SK-N-SH (cell line): ENCODE measurements at regions not wholly inside any gene's neighbourhood (a gene's known extent, or its start where the extent isn't known, plus 50 kb on each side); places are given as distances from the start of the nearest gene placed in this dataset.
A peak's percentile ranks its signal among the peaks of the same experiment; 100 is the strongest.

ENCODE experiments used
- CTCF ChIA-PET: fragments of 300-600, 350-600 bp; formaldehyde crosslinking; extraction: SDS; loops from one replicate; lab custom pipeline; 2021; lab: Yijun Ruan, JAX
- POLR2A ChIA-PET: fragments of 350-600 bp; sonication (Branson Sonifier 250); formaldehyde crosslinking; extraction: SDS; loops from one replicate; lab custom pipeline; 2020; ENCODE audit warnings: antibody characterized with exemption, inconsistent platforms; lab: Yijun Ruan, JAX
- DNase-seq: peaks from one replicate; pipeline ENCODE4 v3.0.0; 2012
- H2AFZ ChIP-seq: fragments of 200-600 bp; sonication (generic); 2 replicates; pipeline ENCODE4 v1.8.1; 2016; ENCODE audit warnings: antibody characterized with exemption, mild to moderate bottlenecking, low read depth
- H3F3A ChIP-seq: fragments of 200-600 bp; sonication (generic); replicated peaks from 2 replicates; pipeline ENCODE3; 2016; ENCODE audit warnings: antibody characterized with exemption, mild to moderate bottlenecking; ENCODE audit not compliant: insufficient read depth
- H3K27ac ChIP-seq, 2 experiments: fragments of 200-500 bp in 1 of 2; fragments of 200-600 bp in 1 of 2; sonication (Bioruptor generic) in 1 of 2; sonication (generic), shearing (Covaris generic) in 1 of 2; 2 replicates each; pipeline versions ENCODE4 v1.5.1 to v1.6.1; 2014 to 2016; ENCODE audit warnings: low read depth in 2 of 2, inconsistent platforms in 1 of 2, low read length in 1 of 2, mild to moderate bottlenecking in 1 of 2, mixed read lengths in 1 of 2
- H3K27me3 ChIP-seq: fragments of 200-600 bp; sonication (generic), shearing (Covaris generic); 2 replicates; pipeline ENCODE4 v1.6.1; 2016; ENCODE audit warnings: mixed run types; ENCODE audit not compliant: insufficient read depth
- H3K36me3 ChIP-seq, 2 experiments: fragments of 200-500 bp in 1 of 2; fragments of 200-600 bp in 1 of 2; sonication (Bioruptor generic) in 1 of 2; sonication (generic) in 1 of 2; replicated peaks in 1 of 2; 2 replicates each; pipeline versions ENCODE3 to v1.5.1; 2014 to 2016; ENCODE audit warnings: low read length in 1 of 2, mild to moderate bottlenecking in 1 of 2; ENCODE audit not compliant: insufficient read depth in 2 of 2, control insufficient read depth in 1 of 2
- H3K4me1 ChIP-seq, 2 experiments: fragments of 200-500 bp in 1 of 2; fragments of 200-600 bp in 1 of 2; sonication (Bioruptor generic) in 1 of 2; sonication (generic), shearing (Covaris generic) in 1 of 2; 2 replicates each; pipeline versions ENCODE4 v1.5.1 to v1.6.1; 2014 to 2016; ENCODE audit warnings: low read depth in 1 of 2, low read length in 1 of 2, mixed run types in 1 of 2; ENCODE audit not compliant: insufficient read depth in 2 of 2, control insufficient read depth in 1 of 2
- H3K4me2 ChIP-seq: fragments of 200-600 bp; sonication (generic), shearing (Covaris generic); 2 replicates; pipeline ENCODE4 v1.6.1; 2017; ENCODE audit warnings: mixed run types
- H3K4me3 ChIP-seq, 2 experiments: fragments of 200-500 bp in 1 of 2; fragments of 200-600 bp in 1 of 2; sonication (Bioruptor generic) in 1 of 2; sonication (generic), shearing (Covaris generic) in 1 of 2; 2 replicates each; pipeline versions ENCODE4 v1.5.1 to v1.8.1; 2014 to 2016; ENCODE audit warnings: low read depth in 2 of 2, inconsistent platforms in 1 of 2, low read length in 1 of 2, mild to moderate bottlenecking in 1 of 2, mixed read lengths in 1 of 2, moderate library complexity in 1 of 2
- H3K79me2 ChIP-seq: fragments of 200-600 bp; sonication (generic); 2 replicates; pipeline ENCODE4 v1.8.1; 2017; ENCODE audit warnings: mild to moderate bottlenecking; ENCODE audit not compliant: insufficient read depth
- H3K9ac ChIP-seq: fragments of 200-600 bp; sonication (generic); 2 replicates; pipeline ENCODE4 v1.6.1; 2017; ENCODE audit warnings: mixed run types
- H3K9me2 ChIP-seq: fragments of 200-600 bp; sonication (generic); 2 replicates; pipeline ENCODE4 v1.6.1; 2017; ENCODE audit warnings: mixed run types
- H3K9me3 ChIP-seq: fragments of 200-600 bp; sonication (generic); 2 replicates; pipeline ENCODE4 v1.6.1; 2017; ENCODE audit warnings: mixed run types, mild to moderate bottlenecking, moderate library complexity
- H4K20me1 ChIP-seq: fragments of 200-600 bp; sonication (generic); 2 replicates; pipeline ENCODE4 v1.6.1; 2017; ENCODE audit warnings: mild to moderate bottlenecking, mixed run types; ENCODE audit not compliant: insufficient read depth
- CHD2 ChIP-seq: fragments of 150-350 bp; IDR thresholded peaks from 2 replicates; pipeline ENCODE4 v1.6.1; 2018; ENCODE audit warnings: low read length; ENCODE audit not compliant: partially characterized antibody
- ELF1 ChIP-seq: IDR thresholded peaks from 2 replicates; pipeline ENCODE4 v1.4.0; 2012
- EP300 ChIP-seq, 2 experiments: IDR thresholded peaks; 2 replicates each; pipeline versions ENCODE4 v1.4.0 to v1.6.1; 2012; ENCODE audit warnings: borderline replicate concordance in 1 of 2, low read depth in 1 of 2, low read length in 1 of 2
- EZH2phosphoT487 ChIP-seq: fragments of 200-600 bp; sonication (generic); IDR thresholded peaks from 2 replicates; pipeline ENCODE4 v1.6.1; 2017; ENCODE audit warnings: low read depth, mixed run types, mild to moderate bottlenecking, antibody characterized with exemption, moderate library complexity, borderline replicate concordance
- FOXJ3 ChIP-seq: sonication (generic); formaldehyde crosslinking; IDR thresholded peaks from 2 replicates; pipeline ENCODE4 v1.5.1; 2020; ENCODE audit warnings: mild to moderate bottlenecking, missing genetic modification reagents
- FOXM1 ChIP-seq: IDR thresholded peaks from 2 replicates; pipeline ENCODE4 v1.4.0; 2012; ENCODE audit warnings: low read depth, mild to moderate bottlenecking
- GABPA ChIP-seq: IDR thresholded peaks from 2 replicates; pipeline ENCODE4 v1.4.0; 2012; ENCODE audit warnings: low read depth, mild to moderate bottlenecking
- JUND ChIP-seq: IDR thresholded peaks from 2 replicates; pipeline ENCODE4 v1.4.0; 2012
- MEF2A ChIP-seq: IDR thresholded peaks from 2 replicates; pipeline ENCODE4 v1.4.0; 2012; ENCODE audit warnings: low read depth, borderline replicate concordance
- NFIC ChIP-seq: IDR thresholded peaks from 2 replicates; pipeline ENCODE4 v1.4.0; 2012; ENCODE audit warnings: borderline replicate concordance
- NRF1 ChIP-seq: IDR thresholded peaks from 2 replicates; pipeline ENCODE4 v1.6.1; 2012; ENCODE audit warnings: low read depth, mild to moderate bottlenecking, low read length
- RXRA ChIP-seq: IDR thresholded peaks from 2 replicates; pipeline ENCODE4 v1.4.0; 2012; ENCODE audit warnings: low read depth, mild to moderate bottlenecking, borderline replicate concordance
- SIN3A ChIP-seq: IDR thresholded peaks from 2 replicates; pipeline ENCODE4 v1.6.1; 2012; ENCODE audit warnings: low read depth, mild to moderate bottlenecking, low read length, moderate library complexity, borderline replicate concordance
- TAF1 ChIP-seq: IDR thresholded peaks from 2 replicates; pipeline ENCODE4 v1.6.1; 2012; ENCODE audit warnings: low read depth, mild to moderate bottlenecking, low read length, moderate library complexity, borderline replicate concordance
- TCF12 ChIP-seq: IDR thresholded peaks from 2 replicates; pipeline ENCODE4 v1.4.0; 2012
- TEAD4 ChIP-seq: IDR thresholded peaks from 2 replicates; pipeline ENCODE4 v1.4.0; 2012; ENCODE audit warnings: mild to moderate bottlenecking, borderline replicate concordance; ENCODE audit not compliant: insufficient read depth
- WGBS: methylation state at CpG from one replicate; pipeline ENCODE4 v1.1.6; 2017; ENCODE audit warnings: low lambda C conversion rate; 5-methylcytosine and 5-hydroxymethylcytosine counted together
- TF ChIP-seq, protein P1 (sequence below): fragments of 150-350 bp; IDR thresholded peaks from 2 replicates; pipeline ENCODE4 v1.6.1; 2017; ENCODE audit warnings: antibody characterized with exemption, low read length, low read depth, borderline replicate concordance
- TF ChIP-seq, protein P2 (sequence below): IDR thresholded peaks from 2 replicates; pipeline ENCODE4; 2012

DNA sequence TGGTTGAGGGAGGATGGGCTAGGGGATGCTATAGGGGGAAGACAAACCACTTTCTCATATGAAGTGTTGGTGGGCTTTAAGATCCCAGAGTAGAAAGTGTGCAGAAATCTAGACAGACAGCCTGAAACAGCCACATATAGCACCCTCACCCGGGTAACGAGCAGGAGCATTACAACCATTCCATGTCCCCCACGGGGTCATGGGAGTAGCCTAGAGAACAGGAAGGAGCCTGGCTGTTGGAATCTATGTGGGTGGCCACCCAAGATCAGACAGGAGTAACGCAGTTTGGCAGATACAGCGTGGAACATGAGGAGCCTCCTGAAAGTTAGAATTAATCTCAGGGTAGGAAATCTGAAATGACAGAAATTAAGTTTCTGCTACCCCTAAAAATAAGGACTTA lies 146.1 kb upstream of the RAI14 start:
- Histone ChIP-seq H3K27ac (no peak overlapping the region), H3K4me2 (no peak overlapping the region), H3F3A (peaks cover 6% of the 10 kb centered on the region), H3K79me2 (no peaks in the 10 kb centered on the region), H3K9me3 (no peaks in the 10 kb centered on the region), H2AFZ (peak overlapping the region; percentile 17; the same call in 1 of the 2 replicates), H3K9me2 (no peaks in the 10 kb centered on the region), H3K4me3 (no peak overlapping the region), H3K27me3 (no peaks in the 10 kb centered on the region), H3K9ac (no peak overlapping the region), H4K20me1 (no peaks in the 10 kb centered on the region), H3K36me3 (no peaks in the 10 kb centered on the region), H3K4me1 (no peaks in the 10 kb centered on the region; a peak in 1 of 4 replicates)
- TF ChIP-seq ELF1 = no peak
- 38% methylated on average over 5 of the region's 5 CpGs for WGBS
- ChIA-PET POLR2A (no interaction called here), CTCF (interaction anchor here (3.7 kb wide), 1 partner anchor 23 kb away, joined by 12 read pairs; no protein-coding TSS in a partner anchor)
- DNase-seq = no peak

DNA sequence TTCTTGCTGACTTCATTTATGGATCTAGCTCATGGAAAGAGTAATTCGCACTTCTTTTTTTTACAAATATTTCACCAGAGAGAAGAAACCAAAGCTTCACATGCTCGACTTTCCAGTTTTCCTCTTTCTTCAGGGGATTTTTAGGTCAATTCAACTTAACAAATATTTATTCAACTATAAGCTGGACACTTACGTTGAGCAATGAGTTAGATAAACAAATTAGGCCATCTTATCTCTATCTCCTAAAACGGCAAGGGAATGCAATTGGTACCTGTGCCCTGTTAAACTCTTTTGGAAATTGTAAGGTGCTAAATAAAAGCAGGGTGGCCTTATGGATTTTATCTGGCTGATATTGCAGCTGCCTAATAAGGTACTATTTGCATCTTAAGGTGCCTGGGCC lies 145.1 kb upstream of the RAI14 start:
- POLR2A ChIA-PET = no interaction called here

More for the DNA sequence above, 145.1 kb upstream of the RAI14 start:
- H3F3A ChIP-seq = peaks cover 6% of the 10 kb centered on the region
- no peaks in the 10 kb centered on the region for H3K79me2 ChIP-seq
- CTCF ChIA-PET = no interaction called here
- no peak overlapping the region for H3K27ac ChIP-seq
- no peaks in the 10 kb centered on the region; a peak in 1 of 4 replicates for H3K4me1 ChIP-seq
- H4K20me1 ChIP-seq = no peaks in the 10 kb centered on the region
- no peak for TF ChIP-seq MEF2A
- no peak for TF ChIP-seq NRF1
- TF ChIP-seq SIN3A = no peak
- TF ChIP-seq JUND = no peak
- TF ChIP-seq TAF1 = no peak
- no peak for TF ChIP-seq NFIC
- no peak for TF ChIP-seq GABPA
- no peak for TF ChIP-seq TCF12
- TF ChIP-seq FOXM1 = no peak
- no peak for TF ChIP-seq TEAD4
- no peak for TF ChIP-seq RXRA
- no peak for TF ChIP-seq ELF1
- TF ChIP-seq FOXJ3 (CRISPR knock-in tag) = no peak
- no peak for TF ChIP-seq EP300 (IDR thresholded peaks at IDR 0.05; ENCODE audit: borderline replicate concordance in 1 of 2, low read depth in 1 of 2, low read length in 1 of 2)
- no peak for TF ChIP-seq CHD2
- TF ChIP-seq EZH2phosphoT487 = no peak
- TF ChIP-seq, protein P1, sequence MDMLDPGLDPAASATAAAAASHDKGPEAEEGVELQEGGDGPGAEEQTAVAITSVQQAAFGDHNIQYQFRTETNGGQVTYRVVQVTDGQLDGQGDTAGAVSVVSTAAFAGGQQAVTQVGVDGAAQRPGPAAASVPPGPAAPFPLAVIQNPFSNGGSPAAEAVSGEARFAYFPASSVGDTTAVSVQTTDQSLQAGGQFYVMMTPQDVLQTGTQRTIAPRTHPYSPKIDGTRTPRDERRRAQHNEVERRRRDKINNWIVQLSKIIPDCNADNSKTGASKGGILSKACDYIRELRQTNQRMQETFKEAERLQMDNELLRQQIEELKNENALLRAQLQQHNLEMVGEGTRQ = no peak
- TF ChIP-seq, protein P2, sequence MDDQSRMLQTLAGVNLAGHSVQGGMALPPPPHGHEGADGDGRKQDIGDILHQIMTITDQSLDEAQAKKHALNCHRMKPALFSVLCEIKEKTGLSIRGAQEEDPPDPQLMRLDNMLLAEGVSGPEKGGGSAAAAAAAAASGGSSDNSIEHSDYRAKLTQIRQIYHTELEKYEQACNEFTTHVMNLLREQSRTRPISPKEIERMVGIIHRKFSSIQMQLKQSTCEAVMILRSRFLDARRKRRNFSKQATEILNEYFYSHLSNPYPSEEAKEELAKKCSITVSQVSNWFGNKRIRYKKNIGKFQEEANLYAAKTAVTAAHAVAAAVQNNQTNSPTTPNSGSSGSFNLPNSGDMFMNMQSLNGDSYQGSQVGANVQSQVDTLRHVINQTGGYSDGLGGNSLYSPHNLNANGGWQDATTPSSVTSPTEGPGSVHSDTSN = no peak
- H3K36me3 ChIP-seq = no peaks in the 10 kb centered on the region
- no peaks in the 10 kb centered on the region for H3K27me3 ChIP-seq
- peak overlapping the region; percentile 17; the same call in 1 of the 2 replicates for H2AFZ ChIP-seq
- DNase-seq = no peak
- no peak overlapping the region for H3K9ac ChIP-seq
- WGBS = 59% methylated on average over 4 of the region's 4 CpGs
- H3K4me2 ChIP-seq = no peak overlapping the region
- H3K9me2 ChIP-seq = no peaks in the 10 kb centered on the region
- H3K9me3 ChIP-seq = no peaks in the 10 kb centered on the region
- no peak overlapping the region for H3K4me3 ChIP-seq
